SK-N-MC (cell line): ENCODE measurements at regions not wholly inside any gene's neighbourhood (a gene's known extent, or its start where the extent isn't known, plus 50 kb on each side); places are given as distances from the start of the nearest gene placed in this dataset.

Experiments
- EZH2 ChIP-seq: fragments of 200-600 bp; sonication (generic); IDR thresholded peaks from one replicate; pipeline ENCODE4 v1.6.1; 2017; ENCODE audit warnings: antibody characterized with exemption
- POLR2AphosphoS5 ChIP-seq: IDR thresholded peaks from 2 replicates; pipeline ENCODE4 v1.6.1; 2012; ENCODE audit warnings: mild to moderate bottlenecking, low read depth, low read length, borderline replicate concordance

DNA sequence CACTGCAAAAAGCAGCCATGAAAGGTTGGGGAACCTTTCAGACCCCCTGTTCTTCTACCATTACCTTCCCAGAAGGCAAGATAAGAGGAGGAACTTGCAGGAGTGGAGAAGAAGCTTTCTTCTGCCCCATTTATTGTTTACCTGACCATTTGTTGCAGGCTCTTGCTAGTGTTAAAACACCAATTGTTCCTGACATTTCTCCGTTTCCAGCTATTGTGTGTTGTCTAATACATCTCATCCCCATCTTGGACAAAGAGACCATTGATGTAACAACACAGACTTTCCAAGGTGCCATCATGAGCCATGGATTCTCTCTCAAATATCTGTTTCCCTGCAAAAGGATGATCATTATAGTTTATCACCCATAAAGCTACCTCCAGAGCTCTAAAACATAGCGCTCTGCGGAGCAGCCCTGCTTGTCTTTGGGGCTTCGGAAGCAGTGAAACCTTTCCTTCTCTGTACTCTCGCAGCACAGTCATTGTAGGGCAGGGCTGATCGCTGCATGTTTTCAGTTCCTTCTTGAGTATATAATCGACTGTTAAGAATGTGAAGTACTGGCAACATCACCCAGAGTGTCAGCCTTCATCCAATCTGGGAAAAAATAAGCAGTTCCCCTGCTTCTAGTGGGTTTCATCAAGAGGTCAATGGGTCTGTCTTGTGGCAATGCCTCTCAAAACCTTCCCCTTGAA lies 680.0 kb downstream of the SEMA5A start:
- TF ChIP-seq POLR2AphosphoS5 (no peak), EZH2 (no peak)
